ENCODE measurements at regions not wholly inside any gene's neighbourhood (a gene's known extent, or its start where the extent isn't known, plus 50 kb on each side); places are given as distances from the start of the nearest gene placed in this dataset.

DNA sequence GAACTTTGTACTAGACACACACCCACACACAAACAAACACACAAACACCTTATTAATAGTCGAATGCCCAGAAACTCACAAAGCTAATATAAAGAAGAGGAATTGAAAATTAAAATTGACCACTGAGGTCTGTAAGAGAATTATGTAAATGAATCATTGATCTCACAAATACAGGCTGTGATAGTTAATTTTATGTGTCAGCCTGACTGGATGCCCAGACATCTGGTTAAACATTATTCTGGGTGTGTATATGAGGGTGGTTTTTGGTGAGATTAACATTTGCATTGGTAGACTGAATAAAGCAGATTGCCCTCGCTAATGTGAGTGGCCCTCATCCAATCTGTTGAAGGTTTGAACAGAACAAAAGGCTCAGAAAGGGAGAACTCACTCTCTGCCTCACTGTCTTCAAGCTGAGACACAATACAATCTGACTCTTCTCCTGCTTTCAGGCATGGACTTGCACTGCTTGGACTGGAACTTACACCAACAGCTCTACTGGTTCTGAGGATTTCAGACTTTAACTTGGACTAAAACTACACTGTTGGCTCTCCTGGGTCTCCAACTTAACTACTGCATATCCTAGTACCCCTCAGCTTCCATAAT, 199.4 kb upstream of the TTC14 start:
- Mint-ChIP-seq H3K4me1 (no peaks in the 10 kb centered on the region), H3K9me3 (no peaks in the 10 kb centered on the region), H3K36me3 (no peaks in the 10 kb centered on the region), H3K27me3 (ENCODE audit: low read depth) (no peaks in the 10 kb centered on the region), H3K27ac (no peak overlapping the region), H3K4me3 (no peak overlapping the region)
- DNase-seq (ENCODE audit: low spot score) (no peak), ATAC-seq (no peak)
- ChIA-PET CTCF (no interaction called here), POLR2A (no interaction called here)
- TF ChIP-seq ZNF423 (CRISPR knock-in tag; IDR thresholded peaks at IDR 0.05) (no peak), CREB1 (CRISPR knock-in tag; IDR thresholded peaks at IDR 0.05) (no peak), CBFB (CRISPR knock-in tag; IDR thresholded peaks at IDR 0.05; ENCODE audit: low read depth) (no peak), ZBTB21 (CRISPR knock-in tag; IDR thresholded peaks at IDR 0.05; ENCODE audit: borderline replicate concordance) (no peak), NFATC4 (CRISPR knock-in tag; IDR thresholded peaks at IDR 0.05) (no peak), MXD4 (CRISPR knock-in tag; IDR thresholded peaks at IDR 0.05; ENCODE audit: borderline replicate concordance) (no peak), ZNF671 (CRISPR knock-in tag; IDR thresholded peaks at IDR 0.05) (no peak)
- TF ChIP-seq, protein P1, sequence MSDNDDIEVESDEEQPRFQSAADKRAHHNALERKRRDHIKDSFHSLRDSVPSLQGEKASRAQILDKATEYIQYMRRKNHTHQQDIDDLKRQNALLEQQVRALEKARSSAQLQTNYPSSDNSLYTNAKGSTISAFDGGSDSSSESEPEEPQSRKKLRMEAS (CRISPR knock-in tag; IDR thresholded peaks at IDR 0.05) = no peak
- TF ChIP-seq, protein P2, sequence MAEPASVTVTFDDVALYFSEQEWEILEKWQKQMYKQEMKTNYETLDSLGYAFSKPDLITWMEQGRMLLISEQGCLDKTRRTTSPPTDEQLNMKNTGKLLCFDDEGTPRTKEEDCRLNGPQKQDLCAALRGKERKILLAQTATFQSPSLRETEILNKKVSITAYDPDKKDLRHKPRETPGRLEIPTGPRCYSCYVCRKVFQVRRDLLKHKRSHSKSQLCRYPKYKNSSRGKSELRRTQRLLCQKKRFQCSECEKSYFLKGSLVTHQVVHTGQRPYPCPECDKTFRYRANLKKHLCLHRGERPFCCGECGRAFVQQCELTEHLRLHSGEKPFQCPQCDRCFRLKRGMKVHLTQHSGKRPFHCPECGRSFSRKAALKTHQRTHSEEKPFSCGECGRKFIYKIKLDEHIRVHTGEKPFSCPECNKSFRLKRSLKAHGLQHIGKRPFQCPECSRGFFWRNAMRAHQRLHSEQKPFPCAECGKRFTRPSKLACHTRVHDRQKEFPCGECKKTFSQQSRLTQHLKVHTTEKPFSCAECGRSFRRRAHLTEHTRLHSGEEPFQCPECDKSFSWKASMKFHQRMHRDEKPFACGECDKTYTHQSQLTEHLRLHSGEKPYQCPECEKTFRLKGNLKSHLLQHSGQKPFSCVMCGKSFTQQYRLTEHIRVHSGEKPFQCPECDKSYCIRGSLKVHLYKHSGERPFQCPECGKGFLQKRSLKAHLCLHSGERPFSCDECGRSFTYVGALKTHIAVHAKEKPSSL (CRISPR knock-in tag; conservative IDR thresholded peaks at IDR 0.05) = no peak
- TF ChIP-seq, protein P3, sequence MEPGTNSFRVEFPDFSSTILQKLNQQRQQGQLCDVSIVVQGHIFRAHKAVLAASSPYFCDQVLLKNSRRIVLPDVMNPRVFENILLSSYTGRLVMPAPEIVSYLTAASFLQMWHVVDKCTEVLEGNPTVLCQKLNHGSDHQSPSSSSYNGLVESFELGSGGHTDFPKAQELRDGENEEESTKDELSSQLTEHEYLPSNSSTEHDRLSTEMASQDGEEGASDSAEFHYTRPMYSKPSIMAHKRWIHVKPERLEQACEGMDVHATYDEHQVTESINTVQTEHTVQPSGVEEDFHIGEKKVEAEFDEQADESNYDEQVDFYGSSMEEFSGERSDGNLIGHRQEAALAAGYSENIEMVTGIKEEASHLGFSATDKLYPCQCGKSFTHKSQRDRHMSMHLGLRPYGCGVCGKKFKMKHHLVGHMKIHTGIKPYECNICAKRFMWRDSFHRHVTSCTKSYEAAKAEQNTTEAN (CRISPR knock-in tag; IDR thresholded peaks at IDR 0.05) = no peak

DNA sequence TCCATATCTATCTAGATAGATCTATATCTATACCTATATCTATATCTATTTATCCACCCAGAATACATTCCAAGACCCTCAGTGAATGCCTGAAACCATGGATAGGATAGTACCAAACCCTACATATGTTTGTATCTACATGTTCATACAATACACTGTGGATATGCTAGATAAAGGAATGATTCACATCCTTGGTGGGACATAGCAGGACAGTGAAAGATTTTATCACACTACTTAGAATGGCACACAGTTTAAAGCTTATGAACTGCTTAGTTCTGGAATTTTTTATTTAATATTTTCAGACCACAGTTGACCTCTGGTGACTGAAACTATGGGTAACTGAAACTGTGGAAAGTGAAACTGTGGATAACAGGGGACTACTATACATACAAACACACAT, 198.8 kb upstream of the TTC14 start:
- ATAC-seq = no peak
- no peak overlapping the region for H3K4me3 Mint-ChIP-seq
- TF ChIP-seq, protein P4, sequence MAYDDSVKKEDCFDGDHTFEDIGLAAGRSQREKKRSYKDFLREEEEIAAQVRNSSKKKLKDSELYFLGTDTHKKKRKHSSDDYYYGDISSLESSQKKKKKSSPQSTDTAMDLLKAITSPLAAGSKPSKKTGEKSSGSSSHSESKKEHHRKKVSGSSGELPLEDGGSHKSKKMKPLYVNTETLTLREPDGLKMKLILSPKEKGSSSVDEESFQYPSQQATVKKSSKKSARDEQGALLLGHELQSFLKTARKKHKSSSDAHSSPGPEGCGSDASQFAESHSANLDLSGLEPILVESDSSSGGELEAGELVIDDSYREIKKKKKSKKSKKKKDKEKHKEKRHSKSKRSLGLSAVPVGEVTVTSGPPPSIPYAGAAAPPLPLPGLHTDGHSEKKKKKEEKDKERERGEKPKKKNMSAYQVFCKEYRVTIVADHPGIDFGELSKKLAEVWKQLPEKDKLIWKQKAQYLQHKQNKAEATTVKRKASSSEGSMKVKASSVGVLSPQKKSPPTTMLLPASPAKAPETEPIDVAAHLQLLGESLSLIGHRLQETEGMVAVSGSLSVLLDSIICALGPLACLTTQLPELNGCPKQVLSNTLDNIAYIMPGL (CRISPR knock-in tag; IDR thresholded peaks at IDR 0.05) = no peak
- TF ChIP-seq OVOL2 (CRISPR knock-in tag; IDR thresholded peaks at IDR 0.05; ENCODE audit: borderline replicate concordance) = no peak
- no peak for TF ChIP-seq FOXK1 (CRISPR knock-in tag; IDR thresholded peaks at IDR 0.05)
- no peak for TF ChIP-seq TEAD4 (CRISPR knock-in tag; IDR thresholded peaks at IDR 0.05)
- TF ChIP-seq SP1 (CRISPR knock-in tag; conservative IDR thresholded peaks at IDR 0.05) = no peak
- TF ChIP-seq RELA (CRISPR knock-in tag; IDR thresholded peaks at IDR 0.05; ENCODE audit: borderline replicate concordance) = no peak
- TF ChIP-seq, protein P5, sequence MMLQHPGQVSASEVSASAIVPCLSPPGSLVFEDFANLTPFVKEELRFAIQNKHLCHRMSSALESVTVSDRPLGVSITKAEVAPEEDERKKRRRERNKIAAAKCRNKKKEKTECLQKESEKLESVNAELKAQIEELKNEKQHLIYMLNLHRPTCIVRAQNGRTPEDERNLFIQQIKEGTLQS (CRISPR knock-in tag; conservative IDR thresholded peaks at IDR 0.05) = no peak
- no peak for TF ChIP-seq TEAD1 (CRISPR knock-in tag; IDR thresholded peaks at IDR 0.05)
- TF ChIP-seq, protein P6, sequence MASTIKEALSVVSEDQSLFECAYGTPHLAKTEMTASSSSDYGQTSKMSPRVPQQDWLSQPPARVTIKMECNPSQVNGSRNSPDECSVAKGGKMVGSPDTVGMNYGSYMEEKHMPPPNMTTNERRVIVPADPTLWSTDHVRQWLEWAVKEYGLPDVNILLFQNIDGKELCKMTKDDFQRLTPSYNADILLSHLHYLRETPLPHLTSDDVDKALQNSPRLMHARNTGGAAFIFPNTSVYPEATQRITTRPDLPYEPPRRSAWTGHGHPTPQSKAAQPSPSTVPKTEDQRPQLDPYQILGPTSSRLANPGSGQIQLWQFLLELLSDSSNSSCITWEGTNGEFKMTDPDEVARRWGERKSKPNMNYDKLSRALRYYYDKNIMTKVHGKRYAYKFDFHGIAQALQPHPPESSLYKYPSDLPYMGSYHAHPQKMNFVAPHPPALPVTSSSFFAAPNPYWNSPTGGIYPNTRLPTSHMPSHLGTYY (CRISPR knock-in tag; IDR thresholded peaks at IDR 0.05) = no peak
- no peak for TF ChIP-seq ZNF232 (CRISPR knock-in tag; IDR thresholded peaks at IDR 0.05)
- TF ChIP-seq, protein P7, sequence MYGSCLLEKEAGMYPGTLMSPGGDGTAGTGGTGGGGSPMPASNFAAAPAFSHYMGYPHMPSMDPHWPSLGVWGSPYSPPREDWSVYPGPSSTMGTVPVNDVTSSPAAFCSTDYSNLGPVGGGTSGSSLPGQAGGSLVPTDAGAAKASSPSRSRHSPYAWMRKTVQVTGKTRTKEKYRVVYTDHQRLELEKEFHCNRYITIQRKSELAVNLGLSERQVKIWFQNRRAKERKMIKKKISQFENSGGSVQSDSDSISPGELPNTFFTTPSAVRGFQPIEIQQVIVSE (CRISPR knock-in tag; IDR thresholded peaks at IDR 0.05; ENCODE audit: borderline replicate concordance) = no peak

More for the DNA sequence above, 198.8 kb upstream of the TTC14 start:
- H3K9me3 Mint-ChIP-seq = no peaks in the 10 kb centered on the region
- H3K27me3 Mint-ChIP-seq (ENCODE audit: low read depth) = no peaks in the 10 kb centered on the region
- H3K4me1 Mint-ChIP-seq = no peaks in the 10 kb centered on the region
- POLR2A ChIA-PET = no interaction called here
- CTCF ChIA-PET = no interaction called here
- H3K27ac Mint-ChIP-seq = no peak overlapping the region
- no peak for DNase-seq (ENCODE audit: low spot score)
- H3K36me3 Mint-ChIP-seq = no peaks in the 10 kb centered on the region

Measured in WTC11 (cell line).